ENCODE measurements at regions not wholly inside any gene's neighbourhood (a gene's known extent, or its start where the extent isn't known, plus 50 kb on each side); places are given as distances from the start of the nearest gene placed in this dataset.

DNA sequence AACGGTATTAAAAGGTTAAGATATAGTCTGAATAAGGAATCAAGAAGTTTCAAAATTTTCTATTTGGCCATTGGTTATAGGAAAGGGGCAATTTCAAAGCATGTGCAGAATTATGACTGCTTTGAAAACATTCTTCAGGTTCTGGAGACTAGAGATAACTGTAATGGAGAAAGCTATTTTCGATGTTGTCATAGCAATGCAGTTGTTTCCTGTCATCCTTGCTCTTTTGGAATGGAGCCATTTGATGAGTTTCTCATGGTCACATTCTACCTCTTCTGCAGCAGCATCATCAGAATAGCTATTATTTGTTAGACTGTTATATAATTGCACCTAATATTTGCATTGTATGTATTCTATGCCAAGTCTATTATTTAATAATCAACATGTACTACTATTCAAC, 368.2 kb upstream of the NR3C2 start:
- TF ChIP-seq, protein P1, sequence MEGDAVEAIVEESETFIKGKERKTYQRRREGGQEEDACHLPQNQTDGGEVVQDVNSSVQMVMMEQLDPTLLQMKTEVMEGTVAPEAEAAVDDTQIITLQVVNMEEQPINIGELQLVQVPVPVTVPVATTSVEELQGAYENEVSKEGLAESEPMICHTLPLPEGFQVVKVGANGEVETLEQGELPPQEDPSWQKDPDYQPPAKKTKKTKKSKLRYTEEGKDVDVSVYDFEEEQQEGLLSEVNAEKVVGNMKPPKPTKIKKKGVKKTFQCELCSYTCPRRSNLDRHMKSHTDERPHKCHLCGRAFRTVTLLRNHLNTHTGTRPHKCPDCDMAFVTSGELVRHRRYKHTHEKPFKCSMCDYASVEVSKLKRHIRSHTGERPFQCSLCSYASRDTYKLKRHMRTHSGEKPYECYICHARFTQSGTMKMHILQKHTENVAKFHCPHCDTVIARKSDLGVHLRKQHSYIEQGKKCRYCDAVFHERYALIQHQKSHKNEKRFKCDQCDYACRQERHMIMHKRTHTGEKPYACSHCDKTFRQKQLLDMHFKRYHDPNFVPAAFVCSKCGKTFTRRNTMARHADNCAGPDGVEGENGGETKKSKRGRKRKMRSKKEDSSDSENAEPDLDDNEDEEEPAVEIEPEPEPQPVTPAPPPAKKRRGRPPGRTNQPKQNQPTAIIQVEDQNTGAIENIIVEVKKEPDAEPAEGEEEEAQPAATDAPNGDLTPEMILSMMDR (IDR thresholded peaks at IDR 0.05): no peak
- no peak for TF ChIP-seq POLR2A (IDR thresholded peaks at IDR 0.05)
